PC-3 (cell line): ENCODE measurements at regions not wholly inside any gene's neighbourhood (a gene's known extent, or its start where the extent isn't known, plus 50 kb on each side); places are given as distances from the start of the nearest gene placed in this dataset.

Experiments used
- ATAC-seq: fragments of 200-7000 bp; cut with Tn5 transposase; 2 replicates; pipeline ENCODE4 v1.9.1; 2020; ENCODE audit warnings: mild to moderate bottlenecking, moderate library complexity
- BruUV-seq: library from RNA; stranded (reverse); fragments of 400-500 nt; replicated peaks from 2 replicates; lab custom pipeline; 2021; lab: Mats Ljungman, UMichigan
- CTCF ChIA-PET: fragments of 300-600 bp; sonication (Branson Sonifier 250); formaldehyde crosslinking; loops from one replicate; lab custom pipeline; 2022; ENCODE audit warnings: antibody characterized with exemption; lab: Charles Lee
- POLR2A ChIA-PET: fragments of 300-600 bp; sonication (Branson Sonifier 250); formaldehyde crosslinking; loops from one replicate; lab custom pipeline; 2022; ENCODE audit warnings: antibody characterized with exemption; ENCODE audit not compliant: unreplicated experiment; lab: Charles Lee
- DNase-seq: peaks from one replicate; pipeline ENCODE4 v3.0.0-alpha.2; 2015
- H2AFZ ChIP-seq: fragments of 300-600 bp; sonication (generic); 2 replicates; pipeline ENCODE4 v1.6.0; 2016; ENCODE audit warnings: antibody characterized with exemption, low read length
- H3F3A ChIP-seq: fragments of 300-600 bp; sonication (generic); one replicate; pipeline ENCODE4 v1.6.0; 2017; ENCODE audit warnings: antibody characterized with exemption, low read length, control low read depth, mild to moderate bottlenecking; ENCODE audit not compliant: unreplicated experiment
- H3K27ac ChIP-seq: fragments of 300-600 bp; sonication (generic); 2 replicates; pipeline ENCODE4 v1.5.1; 2016; ENCODE audit warnings: mild to moderate bottlenecking, low read length
- H3K27me3 ChIP-seq: fragments of 300-600 bp; sonication (generic); 2 replicates; pipeline ENCODE4 v1.6.1; 2016; ENCODE audit warnings: low read length, mixed read lengths
- H3K36me3 ChIP-seq: fragments of 300-600 bp; sonication (generic); 2 replicates; pipeline ENCODE4 v1.6.1; 2016; ENCODE audit warnings: low read depth, mixed run types, low read length, mixed read lengths
- H3K4me1 ChIP-seq: fragments of 300-600 bp; sonication (generic); 2 replicates; pipeline ENCODE4 v1.5.1; 2016; ENCODE audit warnings: low read length; ENCODE audit not compliant: insufficient read depth
- H3K4me2 ChIP-seq: fragments of 300-600 bp; sonication (generic); 2 replicates; pipeline ENCODE4 v1.6.0; 2016; ENCODE audit warnings: low read length
- H3K4me3 ChIP-seq: fragments of 300-600 bp; sonication (generic); 2 replicates; pipeline ENCODE4 v1.5.1; 2016; ENCODE audit warnings: mild to moderate bottlenecking, low read length, mixed read lengths
- H3K79me2 ChIP-seq: fragments of 300-600 bp; sonication (generic); 2 replicates; pipeline ENCODE4 v1.6.1; 2017; ENCODE audit warnings: low read length, mixed read lengths
- H3K9ac ChIP-seq: fragments of 300-600 bp; sonication (generic); 2 replicates; pipeline ENCODE4 v1.6.0; 2016; ENCODE audit warnings: mild to moderate bottlenecking, low read length
- H3K9me2 ChIP-seq: fragments of 300-600 bp; sonication (generic); replicated peaks from 2 replicates; pipeline ENCODE4 v1.6.1; 2016; ENCODE audit warnings: mixed run types, low read length, mixed read lengths
- H3K9me3 ChIP-seq: fragments of 300-600 bp; sonication (generic); 2 replicates; pipeline ENCODE4 v1.6.1; 2016; ENCODE audit warnings: low read length, mixed read lengths
- H4K20me1 ChIP-seq: fragments of 300-600 bp; sonication (generic); 2 replicates; pipeline ENCODE4 v1.6.1; 2016; ENCODE audit warnings: low read length, mixed read lengths
- CTCF ChIP-seq: fragments of 300-600 bp; sonication (generic); conservative IDR thresholded peaks from 2 replicates; pipeline ENCODE4 v1.5.1; 2017; ENCODE audit warnings: antibody characterized with exemption, low read depth, mild to moderate bottlenecking, low read length
- EZH2 ChIP-seq: fragments of 300-600 bp; sonication (generic); IDR thresholded peaks from one replicate; pipeline ENCODE4 v1.6.1; 2017; ENCODE audit warnings: antibody characterized with exemption, mild to moderate bottlenecking, low read length; ENCODE audit not compliant: unreplicated experiment
- EZH2phosphoT487 ChIP-seq: fragments of 300-600 bp; sonication (generic); IDR thresholded peaks from 2 replicates; pipeline ENCODE4 v1.6.1; 2018; ENCODE audit warnings: mild to moderate bottlenecking, antibody characterized with exemption, low read length, borderline replicate concordance
- intact Hi-C: fragments of 100-400 bp; cut with micrococcal nuclease; formaldehyde crosslinking; loops from 2 replicates; pipeline ENCODE4 v1.9.0; 2023

GRCh38 chr18:26721854-26722564 lies 143.5 kb downstream of the AQP4 start:
- BruUV-seq, result no TSS peak

GRCh38 chr18:26719896-26720295 lies 145.6 kb downstream of the AQP4 start:
- no peaks in the 10 kb centered on the region for H3K4me1 ChIP-seq
- intact Hi-C loops, result no loop called here
- ChIA-PET CTCF (no interaction called here), POLR2A (no interaction called here)
- no peaks in the 10 kb centered on the region for H3F3A ChIP-seq
- no peaks in the 10 kb centered on the region for H3K36me3 ChIP-seq
- ATAC-seq (no peak), DNase-seq (no peak)
- H3K9ac ChIP-seq, result no peak overlapping the region
- H3K27ac ChIP-seq, result no peak overlapping the region
- peaks cover 10% of the 10 kb centered on the region; the same call in 1 of the 2 replicates for H3K27me3 ChIP-seq
- no peaks in the 10 kb centered on the region for H3K79me2 ChIP-seq
- no peak overlapping the region for H3K4me3 ChIP-seq
- H2AFZ ChIP-seq, result no peak overlapping the region
- no peak for TF ChIP-seq EZH2phosphoT487
- no peak for TF ChIP-seq EZH2
- no peak for TF ChIP-seq CTCF
- no peaks in the 10 kb centered on the region for H3K9me3 ChIP-seq
- H3K9me2 ChIP-seq, result no peaks in the 10 kb centered on the region
- no peaks in the 10 kb centered on the region for H4K20me1 ChIP-seq
- BruUV-seq, result no TSS peak
- no peak overlapping the region for H3K4me2 ChIP-seq

More at GRCh38 chr18:26721854-26722564, 143.5 kb downstream of the AQP4 start:
- Histone ChIP-seq H4K20me1 (no peaks in the 10 kb centered on the region), H2AFZ (no peak overlapping the region), H3K4me3 (no peak overlapping the region), H3K27ac (no peak overlapping the region), H3F3A (no peaks in the 10 kb centered on the region), H3K4me1 (no peaks in the 10 kb centered on the region), H3K79me2 (no peaks in the 10 kb centered on the region), H3K9me2 (no peaks in the 10 kb centered on the region), H3K27me3 (peaks cover 6% of the 10 kb centered on the region; the same call in 1 of the 2 replicates), H3K4me2 (no peak overlapping the region), H3K9ac (no peak overlapping the region), H3K36me3 (no peaks in the 10 kb centered on the region), H3K9me3 (no peaks in the 10 kb centered on the region)
- CTCF ChIA-PET, result no interaction called here
- POLR2A ChIA-PET, result no interaction called here
- DNase-seq (no peak), ATAC-seq (no peak)
- TF ChIP-seq EZH2 (no peak), CTCF (no peak), EZH2phosphoT487 (no peak)
- intact Hi-C loops, result no loop called here

- Histone ChIP-seq H3K4me1 (no peaks in the 10 kb centered on the region), H2AFZ (no peak overlapping the region), H3F3A (no peaks in the 10 kb centered on the region), H3K4me2 (no peak overlapping the region), H3K9ac (no peak overlapping the region), H4K20me1 (no peaks in the 10 kb centered on the region), H3K27me3 (peaks cover 3% of the 10 kb centered on the region; the same call in 1 of the 2 replicates), H3K4me3 (no peak overlapping the region), H3K9me2 (no peaks in the 10 kb centered on the region), H3K9me3 (no peaks in the 10 kb centered on the region), H3K79me2 (no peaks in the 10 kb centered on the region), H3K27ac (no peak overlapping the region), H3K36me3 (no peaks in the 10 kb centered on the region)
- TF ChIP-seq EZH2 (no peak), CTCF (no peak), EZH2phosphoT487 (no peak)
- DNase-seq, result no peak
- no peak for ATAC-seq
- ChIA-PET POLR2A (interaction anchor here (0.6 kb wide), 1 partner anchor 39 kb away, joined by 3 read pairs; no protein-coding TSS in a partner anchor), CTCF (no interaction called here)
- intact Hi-C loops, result no loop called here
- BruUV-seq, result no TSS peak
Observed at GRCh38 chr18:26717123-26717719, 148.3 kb downstream of the AQP4 start.
